ENCODE measurements at regions not wholly inside any gene's neighbourhood (a gene's known extent, or its start where the extent isn't known, plus 50 kb on each side); places are given as distances from the start of the nearest gene placed in this dataset.

DNA sequence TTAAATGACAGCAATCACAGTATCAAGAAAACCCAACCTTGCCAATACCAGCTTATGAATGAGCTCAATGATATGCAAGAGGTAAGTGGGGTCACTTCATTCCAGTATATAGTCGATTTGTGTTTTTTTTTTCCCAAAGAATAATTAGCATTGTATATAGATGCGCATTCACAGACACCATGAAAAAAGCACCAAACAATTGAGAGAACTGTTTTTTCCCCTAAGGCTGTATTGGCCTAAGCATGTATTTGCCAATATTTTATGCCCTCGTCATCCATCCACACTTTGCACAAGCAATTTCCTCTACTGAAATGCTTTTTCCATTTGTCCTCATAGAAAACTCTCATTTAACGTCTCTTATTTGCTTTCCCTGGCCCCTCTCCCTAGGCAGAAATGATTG is 213.7 kb downstream of the SAMD5 start:
- DNase-seq = no peak

DNA sequence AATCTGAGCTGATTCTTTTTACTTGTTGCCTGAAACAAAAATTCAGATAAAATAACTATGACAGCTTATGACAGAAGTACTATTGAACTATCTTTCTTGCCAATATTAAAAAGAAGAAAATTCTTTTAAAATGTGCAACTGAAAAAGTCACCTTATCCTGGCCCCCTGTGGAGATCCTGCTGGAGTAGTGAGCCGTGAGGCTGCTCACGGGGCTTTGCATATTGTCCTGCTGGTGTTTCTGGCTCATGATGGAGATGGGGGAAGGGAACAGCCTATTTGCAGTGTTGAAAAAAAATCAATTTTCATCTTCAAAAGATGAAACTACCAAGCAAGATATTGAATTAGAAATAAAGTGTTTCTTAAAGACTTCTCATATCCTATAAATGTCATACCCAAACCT is 216.0 kb downstream of the SAMD5 start:
- no peak for DNase-seq

DNA sequence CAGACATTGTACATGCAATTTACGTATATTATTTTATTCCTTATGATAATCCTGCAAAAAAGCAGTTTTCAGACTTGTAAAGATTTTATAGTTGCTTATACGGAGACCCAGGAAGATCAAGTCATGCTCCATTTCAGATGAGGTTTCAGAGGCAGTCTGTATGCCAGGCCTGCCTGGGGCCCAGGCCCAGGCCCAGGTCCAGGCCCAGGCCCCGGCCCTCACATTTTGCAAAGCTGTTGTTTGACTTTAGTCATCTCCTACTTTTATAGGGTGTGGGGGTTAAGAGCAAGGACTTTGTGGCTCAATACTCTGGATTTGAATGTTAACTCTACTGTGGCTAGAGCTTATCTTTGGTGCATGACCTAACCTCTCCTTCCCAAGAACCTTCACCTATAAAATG is 217.9 kb downstream of the SAMD5 start:
- no peak for DNase-seq

DNA sequence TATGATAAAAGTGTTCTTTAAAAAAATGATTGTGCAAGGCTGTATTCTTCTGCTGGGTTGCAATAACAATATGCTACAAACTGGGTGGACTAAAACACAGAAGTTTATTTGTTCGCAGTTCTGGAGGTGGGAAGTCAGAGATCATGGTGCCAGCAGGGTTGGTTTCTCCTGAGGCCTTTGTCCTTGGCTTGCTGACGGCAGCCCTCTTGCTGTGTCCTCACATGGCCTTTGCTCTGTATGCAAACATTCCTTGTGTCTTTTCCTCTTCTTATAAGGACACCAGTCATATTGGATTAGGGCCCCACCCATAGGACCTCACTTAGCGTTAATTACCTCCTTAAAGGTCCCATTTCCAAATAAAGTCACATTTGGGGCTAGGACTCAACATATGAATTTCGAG is 220.4 kb downstream of the SAMD5 start:
- DNase-seq = no peak

DNA sequence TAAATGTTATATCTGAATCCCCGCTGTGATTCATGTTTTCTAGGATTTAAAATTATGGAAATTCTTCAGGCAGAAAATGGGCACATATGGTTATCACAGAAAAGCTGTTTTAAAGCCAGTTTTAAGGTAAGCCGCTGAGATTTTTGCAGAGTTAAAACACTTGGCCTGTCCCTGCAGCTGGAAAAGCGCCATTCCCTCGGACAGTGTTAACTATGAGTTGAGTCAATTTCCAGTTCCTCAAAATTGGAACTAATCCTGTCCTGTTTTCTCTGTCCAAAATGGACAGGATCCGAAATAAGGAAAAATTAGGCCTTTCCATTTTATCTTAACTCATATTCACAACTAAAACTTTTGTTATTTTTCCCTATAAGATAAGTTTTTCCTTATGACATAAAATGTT is 225.2 kb downstream of the SAMD5 start:
- DNase-seq = no peak

DNA sequence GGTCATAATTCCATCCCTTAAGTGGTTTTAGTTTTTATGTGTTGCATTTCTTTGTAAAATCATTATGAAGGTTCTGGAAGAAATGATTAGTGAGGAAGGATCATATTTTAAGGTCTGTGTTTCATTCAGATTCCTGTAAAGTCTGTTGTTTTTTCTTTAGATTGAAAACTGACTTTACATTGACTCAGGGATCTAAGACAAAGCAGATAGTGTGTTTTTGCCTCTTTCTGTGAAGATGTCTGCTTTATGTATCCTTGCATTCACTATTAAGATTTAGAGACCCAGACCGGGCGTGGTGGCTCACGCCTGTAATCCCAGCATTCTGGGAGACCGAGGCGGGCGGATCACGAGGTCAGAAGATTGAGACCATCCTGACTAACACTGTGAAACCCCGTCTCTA is 225.7 kb downstream of the SAMD5 start:
- no peak for DNase-seq

DNA sequence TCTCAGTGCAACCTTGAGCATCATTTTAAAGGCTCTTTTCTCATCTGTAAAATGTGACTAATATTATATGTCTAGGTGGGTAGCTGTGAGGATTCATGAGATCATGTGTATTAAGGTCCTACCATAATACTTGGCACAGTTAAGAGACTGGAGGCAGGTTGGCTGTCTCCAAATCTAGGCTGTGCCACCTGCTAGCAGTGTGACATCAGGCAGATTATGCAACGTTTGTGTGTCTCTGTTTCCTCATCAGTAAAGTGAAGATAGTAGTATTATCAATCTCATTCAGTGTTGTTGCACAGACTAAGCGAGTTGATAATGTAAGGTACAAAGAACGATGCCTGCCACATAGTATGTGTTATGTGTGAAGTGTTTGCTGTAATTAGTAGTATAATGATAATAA is 227.4 kb downstream of the SAMD5 start:
- DNase-seq = no peak

DNA sequence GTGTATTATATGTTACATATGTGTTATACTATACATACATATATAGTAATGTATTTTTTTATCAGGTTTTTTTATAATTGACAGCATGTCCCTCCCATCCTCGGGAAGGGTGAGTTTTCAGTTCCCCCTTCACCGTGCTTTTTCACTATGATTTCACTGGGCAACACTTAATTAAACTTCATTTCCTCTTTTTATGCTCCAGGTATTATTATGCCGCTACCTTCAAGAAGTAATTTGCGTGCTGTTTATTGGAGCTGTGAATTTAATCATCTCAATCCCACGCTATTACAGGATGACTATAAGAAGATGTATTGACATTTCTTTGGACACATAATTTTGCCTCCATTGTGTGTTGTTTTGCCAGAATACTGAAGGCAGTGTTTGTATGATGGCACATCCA is 228.6 kb downstream of the SAMD5 start:
- DNase-seq = no peak

DNA sequence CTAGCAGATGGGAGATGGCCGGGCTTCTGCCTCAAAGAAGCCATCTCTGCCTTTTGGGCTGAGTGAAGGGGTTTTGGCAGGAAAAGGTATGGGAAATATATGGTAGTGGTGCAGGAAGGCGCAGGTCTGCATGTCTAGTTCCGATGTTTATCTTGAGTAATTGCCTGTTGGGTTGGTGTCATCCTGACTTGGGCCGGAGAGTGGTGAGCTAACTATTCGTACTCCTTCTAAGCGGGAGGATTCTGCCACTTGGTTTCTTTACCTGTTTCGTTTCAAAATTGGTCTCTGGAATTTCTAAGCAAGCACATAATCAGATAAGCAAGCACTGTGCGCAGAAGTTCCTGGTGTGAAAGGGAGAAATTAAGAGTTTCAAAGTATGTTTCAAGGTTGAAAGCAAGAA is 229.6 kb downstream of the SAMD5 start:
- no peak for DNase-seq

DNA sequence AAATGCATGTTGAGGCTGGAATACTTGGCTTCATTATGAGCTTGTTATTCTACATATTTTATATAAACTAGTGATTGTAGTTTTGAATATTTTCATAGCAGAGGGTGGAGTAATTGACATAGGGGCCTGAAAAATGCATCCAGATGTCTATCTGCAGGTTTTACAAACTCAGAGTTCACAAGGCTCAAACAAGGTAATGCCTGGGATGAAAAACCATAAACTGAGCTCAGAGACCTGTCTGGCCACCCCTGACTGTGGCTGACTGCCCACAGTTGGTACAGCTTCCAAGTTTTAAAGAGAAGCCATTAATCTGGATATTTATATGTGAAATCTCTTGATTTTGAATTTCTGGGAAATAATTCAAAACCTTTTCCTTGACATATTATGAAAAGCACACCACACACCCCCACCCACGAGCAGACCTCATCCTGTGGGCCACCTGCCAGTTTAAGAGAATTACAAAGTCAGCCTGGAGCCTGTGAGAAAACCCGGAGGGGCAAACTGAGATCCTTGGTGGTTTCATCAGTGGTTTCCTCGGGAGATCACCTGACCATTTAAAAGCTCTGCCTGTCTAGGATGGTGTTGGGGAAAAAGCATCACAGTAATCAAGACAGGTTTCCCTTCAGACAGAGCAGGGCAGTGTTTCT is 230.1 kb downstream of the SAMD5 start:
- DNase-seq = no peak

DNA sequence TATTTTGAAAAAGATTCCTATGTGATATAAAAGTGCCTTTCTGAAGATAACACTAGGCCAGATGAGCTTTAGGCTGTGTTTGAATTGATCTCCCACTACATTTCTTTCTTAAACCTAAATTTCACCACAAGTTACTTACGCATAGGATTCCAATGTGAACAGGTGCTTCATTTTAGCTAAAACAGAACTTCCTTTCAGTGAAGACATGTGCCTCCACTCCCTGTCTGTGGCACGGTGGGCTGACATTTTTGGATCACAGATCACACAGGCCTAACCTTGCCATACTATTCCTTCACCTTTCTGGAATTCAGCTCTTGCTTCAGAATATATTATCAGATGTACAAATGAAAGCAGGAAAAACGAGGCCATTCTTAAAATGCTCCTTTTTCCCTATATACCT is 231.8 kb downstream of the SAMD5 start:
- DNase-seq = no peak

DNA sequence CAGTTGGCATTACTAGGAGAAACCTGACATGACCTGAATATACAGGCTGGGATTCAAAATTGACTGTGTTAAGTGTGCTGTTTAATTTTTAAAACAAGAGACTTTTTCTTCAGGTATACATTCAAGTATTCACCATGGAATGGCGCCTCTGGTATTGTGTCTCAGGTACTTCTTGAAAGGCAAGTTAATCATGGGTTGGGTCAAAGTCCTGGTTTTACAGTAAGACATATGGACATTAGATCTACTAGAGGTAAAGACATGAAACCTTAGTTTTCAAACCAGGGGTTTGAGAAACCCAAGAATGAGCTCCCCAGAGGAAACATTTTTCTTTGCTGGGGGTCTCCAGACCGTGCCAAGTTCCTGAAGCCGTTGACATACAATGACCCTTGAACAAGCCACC is 232.4 kb downstream of the SAMD5 start:
- DNase-seq = no peak

DNA sequence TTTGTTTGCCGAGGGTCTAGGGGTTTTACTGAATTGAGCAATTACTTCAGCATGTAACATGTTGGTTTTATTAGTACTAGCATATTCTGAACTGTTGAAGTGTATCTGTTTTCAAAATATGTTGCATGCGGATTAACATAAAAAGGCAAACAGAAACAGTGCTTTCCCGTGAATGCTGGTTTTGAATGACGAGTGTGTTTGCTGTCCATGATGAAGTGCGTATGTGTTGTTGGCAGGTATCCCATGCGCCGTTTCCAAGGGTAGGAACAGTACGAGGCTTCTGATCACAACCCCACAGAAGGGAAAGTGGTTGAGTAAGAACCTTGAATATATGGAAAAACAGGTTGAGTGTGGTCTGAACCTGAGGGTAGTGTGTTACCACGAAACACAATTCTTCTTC is 232.9 kb downstream of the SAMD5 start:
- no peak for DNase-seq

DNA sequence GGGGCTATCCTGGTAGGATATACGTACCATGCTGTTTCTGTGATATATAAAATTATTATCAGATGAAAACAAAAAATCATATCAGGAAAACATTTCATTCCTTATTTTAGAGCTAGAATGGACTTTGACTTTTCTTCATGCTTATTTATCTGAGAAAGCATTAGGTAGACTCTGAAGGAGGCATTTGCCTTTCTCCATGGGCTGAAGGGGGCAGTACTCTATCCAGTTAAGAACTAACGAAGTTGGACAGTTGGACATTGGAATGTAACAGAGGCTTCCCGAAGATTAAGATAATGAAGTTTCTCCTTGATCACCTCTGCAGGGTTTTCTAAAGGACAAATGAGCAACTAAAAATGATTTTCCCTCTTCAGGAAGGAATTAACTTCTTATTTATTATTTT is 233.9 kb downstream of the SAMD5 start:
- no peak for DNase-seq

DNA sequence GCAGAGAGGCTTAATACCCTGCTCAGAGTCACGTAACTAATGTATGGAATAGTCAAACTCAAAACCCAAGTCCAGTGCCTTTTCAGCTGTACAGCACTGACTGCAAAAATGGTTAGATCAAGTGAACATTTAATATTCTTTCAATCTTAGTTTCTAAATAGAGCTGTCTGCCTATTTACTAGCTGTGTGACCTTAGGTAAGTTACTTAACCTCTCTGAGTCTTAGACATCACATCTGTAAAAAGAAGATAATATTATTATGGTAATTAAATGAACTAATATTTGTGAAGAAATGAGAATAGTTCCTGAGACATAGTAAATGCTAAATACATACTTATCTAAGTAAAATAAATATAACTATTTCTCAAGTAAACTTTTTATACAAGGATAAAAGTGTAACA is 235.5 kb downstream of the SAMD5 start:
- no peak for DNase-seq

DNA sequence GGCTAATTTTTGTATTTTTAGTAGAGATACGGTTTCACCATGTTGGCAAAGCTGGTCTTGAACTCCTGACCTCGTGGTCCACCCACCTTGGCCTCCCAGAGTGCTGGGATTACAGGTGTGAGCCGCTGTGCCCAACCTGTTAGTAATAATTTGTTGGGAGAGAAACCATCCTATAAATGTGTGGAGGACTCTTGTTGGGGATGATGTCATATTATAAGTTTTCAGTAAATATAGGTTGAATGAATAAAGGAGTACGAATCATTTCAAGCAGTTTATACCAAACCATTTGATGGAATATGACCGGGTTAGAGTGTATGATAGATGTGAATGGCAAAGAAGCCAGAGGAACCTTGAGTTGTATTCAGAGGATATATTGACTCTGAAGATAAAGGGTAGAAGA is 240.8 kb downstream of the SAMD5 start:
- DNase-seq = no peak

DNA sequence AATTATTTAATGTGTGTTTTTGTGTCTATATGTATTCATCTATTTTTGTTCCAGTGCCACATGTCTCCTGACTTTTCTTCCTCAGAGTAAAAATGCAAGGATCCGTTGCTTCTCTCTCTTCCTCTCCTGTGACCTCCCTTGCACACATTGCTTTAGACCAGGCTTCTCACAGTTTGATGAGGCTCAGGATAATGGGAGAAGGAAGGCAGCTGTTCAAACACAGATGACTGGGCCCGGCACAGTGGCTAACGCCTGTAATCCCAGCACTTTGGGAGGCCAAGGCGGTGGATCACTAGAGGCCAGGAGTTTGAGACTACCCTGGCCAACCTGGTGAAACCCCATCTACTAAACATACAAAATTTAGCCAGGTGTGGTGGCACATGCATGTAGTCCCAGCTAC is 241.9 kb downstream of the SAMD5 start:
- no peak for DNase-seq

DNA sequence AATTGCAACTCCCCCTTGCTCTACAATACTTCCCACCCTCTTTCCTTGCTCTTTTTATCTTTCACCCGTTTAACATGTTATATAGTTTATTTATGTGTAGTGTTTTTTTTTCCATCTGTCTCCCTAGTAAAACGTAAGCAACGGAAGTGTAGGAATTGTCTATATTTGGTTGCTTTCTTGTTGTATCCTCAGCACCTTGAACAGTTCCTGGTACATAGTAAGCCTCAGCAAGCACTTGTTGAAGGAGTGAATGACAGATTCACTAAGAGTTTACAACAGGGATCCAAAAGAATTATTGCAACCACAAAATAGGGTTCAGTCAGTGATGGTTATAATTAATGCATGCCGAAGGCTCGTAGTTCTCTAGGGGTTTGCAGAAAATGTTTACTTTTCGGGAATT is 242.7 kb downstream of the SAMD5 start:
- no peak for DNase-seq

DNA sequence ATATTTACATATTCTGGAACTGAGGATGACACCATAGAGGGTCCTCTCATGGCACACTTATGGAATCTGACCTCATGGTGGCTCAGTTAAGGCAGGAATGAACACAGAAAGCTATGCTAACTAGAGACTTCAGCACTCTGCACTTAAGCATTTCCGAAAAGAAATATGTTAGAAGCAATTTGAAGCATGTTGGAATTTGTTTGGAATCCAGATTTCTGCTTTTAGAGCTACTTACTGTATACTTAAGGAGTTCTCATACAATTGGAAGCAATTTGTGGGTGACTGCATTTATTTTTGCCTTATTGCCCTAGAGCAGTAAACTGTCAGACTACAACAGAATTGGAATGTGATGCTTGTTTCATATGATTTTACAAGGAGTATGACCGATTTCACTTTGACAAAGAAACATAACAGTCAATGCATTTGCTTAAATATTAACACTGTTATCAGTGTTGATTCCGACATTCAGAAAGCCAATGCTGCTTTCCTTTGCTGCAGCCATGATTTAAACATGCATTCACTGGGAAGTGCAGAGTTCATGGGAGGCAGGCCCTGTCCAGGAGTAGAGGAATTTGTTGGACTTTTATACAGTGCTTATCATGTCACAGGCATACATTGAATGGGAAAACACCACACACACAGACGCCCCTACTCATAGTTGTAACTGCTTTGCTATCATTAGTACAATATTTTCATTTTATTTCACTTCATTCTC is 244.4 kb downstream of the SAMD5 start:
- DNase-seq = no peak

DNA sequence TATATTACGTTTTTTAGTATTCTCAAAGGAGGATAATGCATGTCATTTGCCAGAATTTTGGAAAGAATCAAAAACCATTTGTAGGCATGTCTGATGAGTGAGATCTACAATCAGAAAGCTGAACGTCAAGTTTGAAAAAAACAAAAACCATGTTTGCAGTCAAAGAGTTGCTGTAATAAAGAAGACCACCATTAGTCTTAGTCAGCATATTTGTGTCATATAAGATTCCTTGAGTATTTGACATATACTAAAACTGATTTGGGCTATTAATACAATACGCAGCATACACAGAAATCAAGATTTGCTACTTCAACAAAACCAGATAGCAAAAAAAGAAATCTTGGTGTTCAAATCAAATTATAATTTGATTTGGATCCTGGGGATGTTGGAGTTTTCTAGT is 247.5 kb downstream of the SAMD5 start:
- DNase-seq = no peak

DNA sequence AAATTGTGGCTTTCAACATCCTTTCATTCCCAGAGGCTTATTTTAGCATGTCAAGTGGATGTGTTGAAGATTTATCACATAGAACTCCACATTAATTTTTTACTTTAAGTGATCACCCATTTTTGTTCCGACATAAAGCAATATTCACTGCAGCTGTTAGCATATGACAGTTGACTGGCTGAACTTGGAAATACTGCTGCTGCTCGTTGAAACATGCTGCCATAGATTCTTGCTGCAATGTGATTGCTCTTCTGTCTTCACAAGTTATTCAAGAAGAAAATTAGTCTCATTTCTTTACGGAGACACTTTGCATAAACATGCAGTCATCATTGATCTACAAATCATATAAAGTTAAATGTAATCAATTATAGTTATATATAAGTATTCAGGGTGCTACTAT is 248.4 kb downstream of the SAMD5 start:
- no peak for DNase-seq

DNA sequence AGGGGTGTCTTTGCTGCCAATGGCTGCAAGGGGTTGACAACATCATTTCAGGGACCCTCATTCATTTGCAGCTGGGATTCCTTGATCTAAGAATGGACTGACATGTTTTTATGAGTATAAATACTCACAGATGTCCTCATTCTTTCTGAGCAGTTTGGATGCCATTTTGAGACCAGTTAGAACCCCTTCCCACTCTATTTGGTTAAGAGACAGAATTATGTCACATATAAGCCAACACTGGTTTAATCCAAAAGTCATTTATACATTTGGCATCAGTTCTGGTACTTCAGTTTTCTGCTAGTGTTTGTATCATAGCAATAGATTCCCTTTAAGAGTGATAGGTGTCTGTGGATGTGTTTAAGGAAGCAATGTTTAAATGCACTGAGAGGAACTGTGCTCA is 248.8 kb downstream of the SAMD5 start:
- DNase-seq = no peak

DNA sequence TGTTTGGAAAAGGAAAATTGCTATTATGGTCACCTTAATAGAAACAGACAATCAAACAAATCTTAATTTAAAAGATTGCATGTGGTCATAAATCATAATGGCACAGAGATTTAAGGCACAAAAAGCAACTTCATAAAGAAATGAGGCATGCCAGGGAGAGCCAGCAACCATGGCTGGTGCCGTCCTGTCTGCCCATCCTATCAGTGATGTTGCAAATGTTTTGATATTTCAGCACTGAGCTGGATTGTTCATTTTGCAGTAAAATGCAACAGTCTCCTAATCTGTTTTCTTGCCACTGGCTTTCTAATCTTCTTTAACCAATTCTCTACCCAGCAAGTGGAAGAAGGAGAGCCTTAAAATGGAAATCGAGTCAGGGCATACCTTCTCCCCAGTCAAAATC is 249.8 kb downstream of the SAMD5 start:
- no peak for DNase-seq

DNA sequence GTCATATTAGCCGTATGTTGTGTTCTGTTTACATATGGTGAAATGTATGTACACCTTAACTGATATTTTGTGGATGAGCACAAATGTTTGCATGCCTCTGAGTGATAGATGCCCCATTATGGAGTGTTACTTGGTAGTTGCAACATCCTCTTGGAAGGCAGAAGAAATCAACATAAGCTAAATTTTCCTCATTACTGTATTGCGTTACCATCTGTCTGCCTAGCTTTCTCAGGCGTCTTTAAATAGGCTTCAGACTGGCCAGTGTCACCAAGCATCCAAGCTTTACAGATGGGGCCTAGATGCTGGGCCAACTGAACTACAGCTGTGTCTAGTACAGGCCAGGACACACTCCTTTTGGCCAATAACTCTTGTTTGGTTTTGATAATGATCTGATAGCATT is 250.6 kb downstream of the SAMD5 start:
- DNase-seq = no peak

DNA sequence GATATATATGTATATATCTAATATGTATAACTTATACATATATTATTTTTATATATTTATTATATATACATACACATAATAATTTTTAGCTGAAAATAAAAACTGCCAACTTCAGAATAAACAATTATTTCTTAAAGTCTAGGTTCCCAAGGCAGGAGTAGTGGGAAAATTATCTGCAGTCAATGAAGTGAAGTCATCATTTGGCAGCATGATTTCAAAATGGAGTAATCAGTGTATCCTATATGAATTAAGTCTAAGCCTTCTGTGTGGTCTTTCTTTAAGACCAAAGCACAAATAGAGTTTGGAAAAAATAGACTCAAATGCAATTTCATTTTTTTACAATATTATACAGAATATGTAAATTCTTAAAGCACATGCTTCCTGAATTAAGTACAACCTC is 251.0 kb downstream of the SAMD5 start:
- DNase-seq = no peak

Measured in activated CD4-positive, alpha-beta T cell treated with anti-CD3 and anti-CD28 coated beads for 48 hours (primary cell).